Choroid plexus epithelial cell (primary cell): ENCODE measurements at regions not wholly inside any gene's neighbourhood (a gene's known extent, or its start where the extent isn't known, plus 50 kb on each side); places are given as distances from the start of the nearest gene placed in this dataset.

Experiments used
- DNase-seq: peaks from one replicate; pipeline ENCODE4 v3.0.0-alpha.2; 2010; ENCODE audit warnings: low read depth
- H3K4me3 ChIP-seq: 2 replicates; pipeline ENCODE4 v1.5.1; 2011; ENCODE audit warnings: low read depth, mild to moderate bottlenecking, control low read depth, low read length, moderate library complexity
- TF ChIP-seq, protein P1 (sequence below): conservative IDR thresholded peaks from 2 replicates; pipeline ENCODE4 v1.5.1; 2011; ENCODE audit warnings: low read depth, mild to moderate bottlenecking, control low read depth, inconsistent platforms, low read length, moderate library complexity

- no peak for DNase-seq
- no peak overlapping the region for H3K4me3 ChIP-seq
- TF ChIP-seq, protein P1, sequence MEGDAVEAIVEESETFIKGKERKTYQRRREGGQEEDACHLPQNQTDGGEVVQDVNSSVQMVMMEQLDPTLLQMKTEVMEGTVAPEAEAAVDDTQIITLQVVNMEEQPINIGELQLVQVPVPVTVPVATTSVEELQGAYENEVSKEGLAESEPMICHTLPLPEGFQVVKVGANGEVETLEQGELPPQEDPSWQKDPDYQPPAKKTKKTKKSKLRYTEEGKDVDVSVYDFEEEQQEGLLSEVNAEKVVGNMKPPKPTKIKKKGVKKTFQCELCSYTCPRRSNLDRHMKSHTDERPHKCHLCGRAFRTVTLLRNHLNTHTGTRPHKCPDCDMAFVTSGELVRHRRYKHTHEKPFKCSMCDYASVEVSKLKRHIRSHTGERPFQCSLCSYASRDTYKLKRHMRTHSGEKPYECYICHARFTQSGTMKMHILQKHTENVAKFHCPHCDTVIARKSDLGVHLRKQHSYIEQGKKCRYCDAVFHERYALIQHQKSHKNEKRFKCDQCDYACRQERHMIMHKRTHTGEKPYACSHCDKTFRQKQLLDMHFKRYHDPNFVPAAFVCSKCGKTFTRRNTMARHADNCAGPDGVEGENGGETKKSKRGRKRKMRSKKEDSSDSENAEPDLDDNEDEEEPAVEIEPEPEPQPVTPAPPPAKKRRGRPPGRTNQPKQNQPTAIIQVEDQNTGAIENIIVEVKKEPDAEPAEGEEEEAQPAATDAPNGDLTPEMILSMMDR: no peak
These were observed 97.9 kb upstream of the GYPC start for GRCh38 chr2:126558029-126558428.

GRCh38 chr2:126568734-126569133 is 87.2 kb upstream of the GYPC start:
- no peak for DNase-seq
- TF ChIP-seq, protein P1: no peak
- H3K4me3 ChIP-seq: no peak overlapping the region

DNA sequence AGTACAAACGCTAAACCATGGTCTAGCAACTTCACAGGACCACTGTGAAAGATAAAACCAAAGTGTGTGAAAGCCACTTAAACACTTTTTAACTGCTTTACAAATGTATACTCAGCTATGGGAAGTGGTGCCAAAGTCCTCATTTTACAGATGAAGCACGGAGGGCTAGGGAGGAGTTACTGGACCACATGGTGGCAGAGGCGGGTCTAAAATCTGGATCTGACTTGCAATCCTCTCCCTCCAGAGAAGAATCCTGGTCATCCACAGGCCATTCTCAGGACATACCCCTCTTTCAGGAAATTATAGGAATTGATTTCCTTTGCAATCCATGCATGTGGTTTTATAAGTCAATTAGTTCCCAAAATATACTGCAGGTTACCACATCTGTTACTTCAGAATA is 84.6 kb upstream of the GYPC start:
- DNase-seq: peak; percentile 1
- TF ChIP-seq, protein P1: no peak
- no peak overlapping the region for H3K4me3 ChIP-seq

DNA sequence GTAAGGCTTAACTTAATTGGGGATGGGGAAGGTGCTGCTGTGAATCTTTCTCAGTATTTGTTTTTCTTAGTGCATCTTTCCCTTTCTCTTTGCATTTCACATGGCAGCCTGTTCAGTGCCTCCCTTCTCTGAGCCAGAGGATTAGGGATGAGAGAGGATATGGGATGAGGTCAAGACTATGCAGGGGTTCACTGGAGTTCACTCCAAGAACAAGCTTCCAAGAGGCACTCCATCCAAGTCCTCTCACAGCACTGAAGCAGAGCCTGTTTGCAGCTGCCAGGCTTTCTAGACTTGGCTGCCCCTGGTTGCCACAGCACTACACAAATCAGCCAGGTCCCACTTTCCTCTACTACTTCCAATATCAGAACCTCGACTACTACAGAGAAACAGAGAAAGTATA is 80.3 kb upstream of the GYPC start:
- no peak overlapping the region for H3K4me3 ChIP-seq
- TF ChIP-seq, protein P1: no peak
- DNase-seq: no peak

- no peak overlapping the region for H3K4me3 ChIP-seq
- TF ChIP-seq, protein P1: no peak
- no peak for DNase-seq
These were observed 76.1 kb upstream of the GYPC start for GRCh38 chr2:126579868-126580267.

GRCh38 chr2:126586317-126586716 is 69.6 kb upstream of the GYPC start:
- DNase-seq: no peak
- TF ChIP-seq, protein P1: no peak
- H3K4me3 ChIP-seq: no peak overlapping the region

DNA sequence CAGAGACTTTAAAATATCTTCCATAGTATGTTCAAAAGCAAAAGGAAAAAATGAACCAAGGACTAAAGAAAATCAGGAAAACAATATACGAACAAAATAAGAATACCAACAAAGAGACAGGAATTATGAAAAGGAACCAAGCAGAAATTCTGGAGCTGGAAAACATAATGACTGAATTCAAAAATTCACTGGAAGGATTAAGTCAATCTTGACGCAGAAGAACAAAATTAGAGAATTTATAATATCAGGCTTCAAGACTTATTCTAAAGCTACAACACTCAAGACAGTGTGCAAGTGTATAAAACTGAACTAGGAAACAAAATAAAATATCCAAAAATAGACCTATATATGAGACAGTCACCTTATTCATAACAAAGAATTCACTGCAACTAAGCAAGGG is 56.9 kb upstream of the GYPC start:
- TF ChIP-seq, protein P1: no peak
- H3K4me3 ChIP-seq: no peak overlapping the region
- no peak for DNase-seq
